A172 (cell line): ENCODE measurements at regions not wholly inside any gene's neighbourhood (a gene's known extent, or its start where the extent isn't known, plus 50 kb on each side); places are given as distances from the start of the nearest gene placed in this dataset.
A peak's percentile ranks its signal among the peaks of the same experiment; 100 is the strongest.
"Not testable (repeated sequence)": the region's sequence is repeated elsewhere in the genome, so short reads cannot be mapped to it uniquely, and the experiment has no call there.

Experiments used
- DNase-seq: peaks from one replicate; pipeline ENCODE4 v3.0.0-alpha.2; 2015; ENCODE audit warnings: low spot score

- no peak for DNase-seq
Observed at GRCh38 chr13:61916483-61916882, 500.8 kb upstream of the PCDH20 start.

DNA sequence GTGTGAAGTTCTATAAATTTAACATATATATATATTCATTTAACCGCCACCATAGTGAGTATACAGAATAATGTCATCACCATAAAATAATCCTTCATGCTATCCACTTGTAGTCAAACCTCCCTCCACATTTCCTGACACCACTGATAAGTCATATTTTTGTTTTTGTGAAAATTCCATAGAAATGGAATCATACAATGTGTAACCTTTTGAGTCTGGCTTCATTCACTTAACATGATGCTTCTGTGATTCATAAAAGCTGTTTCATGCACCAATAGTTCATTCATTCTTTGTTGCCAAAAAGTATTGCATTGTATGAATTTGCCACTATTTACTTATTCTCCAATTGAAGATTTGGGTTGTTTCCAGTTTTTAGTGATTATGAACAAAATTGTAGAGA, 497.5 kb upstream of the PCDH20 start:
- no peak for DNase-seq

GRCh38 chr13:61908906-61909615, 493.4 kb upstream of the PCDH20 start:
- DNase-seq, result no peak

DNA sequence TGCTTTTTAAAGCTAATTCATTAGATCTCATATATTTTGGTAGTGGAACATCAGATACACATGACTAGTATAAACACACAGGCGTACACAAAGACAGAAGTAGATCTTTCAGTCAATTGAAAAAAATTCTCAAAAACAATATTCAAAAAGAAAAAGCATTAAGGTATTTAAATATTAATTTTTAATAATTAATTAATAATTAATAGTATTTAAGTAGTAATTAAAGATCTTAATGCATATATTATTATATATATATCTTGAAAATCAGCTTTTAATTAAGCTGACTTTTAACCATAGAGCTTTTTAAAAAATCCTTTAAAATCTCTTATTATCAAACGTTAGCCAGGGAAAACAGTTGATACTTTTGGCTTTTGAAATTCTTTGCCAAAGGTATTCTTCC, 489.4 kb upstream of the PCDH20 start:
- no peak for DNase-seq

DNA sequence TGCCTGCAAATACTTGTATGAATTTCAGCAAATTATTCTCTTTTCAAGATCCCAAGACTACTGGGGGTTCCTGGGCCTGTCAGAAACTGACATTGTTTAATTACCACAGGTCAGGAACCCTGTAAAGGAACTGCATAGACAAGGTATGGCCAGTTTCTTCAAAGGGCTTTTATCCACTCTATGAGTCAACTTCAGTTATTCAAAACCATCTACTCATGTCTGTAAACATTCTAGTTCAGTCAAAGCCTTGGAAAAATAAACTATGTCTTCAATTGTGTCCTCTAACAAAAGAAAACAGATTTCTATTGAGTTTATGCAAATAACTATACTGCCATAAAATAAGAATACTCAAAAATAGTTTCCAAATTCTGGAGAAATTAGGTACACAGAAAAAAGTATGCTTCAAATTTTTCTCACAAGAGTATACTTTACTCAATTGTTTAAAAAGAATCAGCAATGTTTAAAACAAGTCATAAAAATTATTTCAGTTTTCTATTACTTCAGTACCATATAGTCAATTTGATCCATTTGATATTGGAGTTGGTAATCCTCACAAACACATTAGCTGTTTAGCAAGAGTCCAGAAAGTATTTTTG, 486.4 kb upstream of the PCDH20 start:
- no peak for DNase-seq

GRCh38 chr13:61900033-61900432, 484.4 kb upstream of the PCDH20 start:
- DNase-seq, result no peak

DNA sequence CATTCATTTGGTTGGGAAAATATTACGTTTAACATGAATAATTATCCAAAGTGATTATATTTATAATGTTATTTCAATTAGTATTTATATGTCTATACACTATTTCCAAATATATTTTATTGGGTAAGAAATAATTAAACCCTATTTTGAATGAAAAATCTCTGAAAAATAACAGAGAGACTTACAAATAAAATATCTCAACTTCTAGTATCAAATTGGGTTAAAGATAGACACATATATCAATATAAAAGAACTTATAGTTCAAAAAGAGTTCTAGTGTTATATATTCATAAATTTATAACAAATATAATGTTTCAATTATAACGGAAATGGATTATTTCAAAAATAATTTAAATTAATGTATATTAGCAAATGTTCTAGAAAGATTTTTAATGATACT, 482.6 kb upstream of the PCDH20 start:
- no peak for DNase-seq

DNA sequence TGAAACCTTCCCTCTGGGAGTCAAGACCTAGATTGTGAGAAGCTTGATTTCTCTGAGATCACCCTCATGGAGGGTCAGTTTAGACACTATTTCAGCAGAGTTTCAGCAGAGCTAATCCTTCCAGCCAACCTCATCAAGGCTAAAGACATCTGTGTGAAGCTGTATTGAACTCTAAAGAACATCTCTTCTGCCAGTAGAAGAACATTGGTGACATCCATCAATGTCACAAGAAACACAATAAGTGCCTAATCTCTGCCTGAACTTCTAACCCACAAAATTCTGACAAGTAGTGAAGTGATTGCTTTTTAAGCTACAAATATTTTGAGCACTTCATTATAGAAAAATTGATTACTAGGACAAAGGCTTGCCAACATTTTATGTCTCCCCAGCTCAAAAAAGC, 475.8 kb upstream of the PCDH20 start:
- DNase-seq, result no peak

DNA sequence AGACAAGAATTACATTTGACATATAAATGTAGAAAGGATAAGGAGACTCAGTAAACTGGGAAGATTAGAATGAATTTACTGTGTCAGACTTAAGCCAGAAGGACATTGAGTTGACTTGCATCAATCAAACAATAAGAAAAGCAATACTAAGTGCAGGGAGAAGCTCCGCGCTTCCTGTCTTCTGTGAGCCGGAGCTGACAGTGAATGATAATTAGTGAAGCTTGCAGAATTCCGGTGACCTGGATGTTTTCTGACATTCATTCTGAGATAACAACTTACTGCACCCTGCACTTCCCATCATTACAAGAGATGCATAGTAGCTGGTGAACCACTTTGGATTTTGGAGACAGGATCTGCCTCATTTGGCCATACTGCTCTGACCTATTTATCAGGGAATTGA, 469.2 kb upstream of the PCDH20 start:
- DNase-seq, result no peak

- DNase-seq, result peak; percentile 41
Observed at GRCh38 chr13:61880578-61881283, 465.1 kb upstream of the PCDH20 start.

DNA sequence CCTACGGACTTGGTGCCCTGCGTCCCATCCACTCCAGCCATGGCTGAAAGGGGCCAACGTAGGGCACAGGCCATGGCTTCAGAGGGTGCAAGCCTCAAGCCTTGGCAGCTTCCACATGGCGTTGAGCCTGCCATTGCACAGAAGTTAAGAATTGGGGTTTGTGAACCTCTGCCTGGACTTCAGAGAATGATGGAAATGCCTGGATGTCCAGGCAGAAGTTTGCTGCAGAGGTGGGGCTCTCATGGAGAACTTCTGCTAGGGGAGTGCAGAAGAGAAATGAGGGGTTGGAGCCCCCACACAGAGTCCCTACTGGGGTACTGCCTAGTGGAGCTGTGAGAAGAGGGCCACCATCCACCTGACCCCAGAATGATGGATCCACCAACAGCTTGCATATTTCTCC, 462.9 kb upstream of the PCDH20 start:
- not testable (repeated sequence) for DNase-seq

DNA sequence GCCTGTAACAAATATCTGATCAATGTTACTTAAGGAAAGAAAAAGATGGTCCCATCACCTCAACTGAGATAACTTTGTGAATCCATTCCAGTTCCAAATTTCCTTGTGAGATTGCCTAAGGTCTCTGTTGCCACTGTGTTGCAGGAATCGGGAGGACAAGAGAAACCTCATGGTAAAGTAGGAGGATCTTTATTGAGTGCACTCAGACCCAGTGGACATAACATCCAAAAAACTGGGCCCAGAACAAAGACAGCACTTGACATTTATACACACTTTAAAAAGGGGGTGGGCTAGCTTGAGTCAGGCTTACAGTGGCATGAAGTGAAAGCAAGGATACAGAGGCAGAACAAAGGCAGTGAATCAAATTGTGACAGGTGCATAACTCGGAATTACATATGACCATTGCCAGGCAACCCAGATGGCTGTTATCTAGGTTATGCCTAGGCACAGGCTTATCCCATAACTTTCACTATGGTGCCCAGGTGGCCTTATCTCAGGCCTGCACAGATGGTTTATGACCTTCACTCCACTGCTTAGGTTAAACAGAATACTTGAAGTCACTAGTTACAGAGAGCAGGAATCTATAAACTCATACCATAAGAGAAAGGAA, 459.4 kb upstream of the PCDH20 start:
- no peak for DNase-seq

DNA sequence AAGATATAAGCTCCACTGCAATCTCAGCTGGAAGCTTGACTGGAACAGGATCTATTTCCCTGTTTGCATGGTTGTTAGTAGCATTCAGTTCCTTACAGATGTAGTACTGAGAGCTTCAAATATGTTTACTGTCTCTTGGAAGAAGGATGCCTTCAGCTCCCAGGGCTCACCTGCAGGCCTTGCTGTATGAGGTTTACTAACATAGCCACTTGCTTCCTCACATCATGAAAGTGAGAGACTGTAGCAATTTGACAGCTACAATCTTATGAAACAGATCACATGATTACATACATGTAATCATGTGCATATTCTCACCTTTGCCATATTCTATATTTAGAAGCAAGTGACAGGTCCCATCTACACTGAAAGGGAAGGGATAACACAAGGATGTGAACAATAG, 458.1 kb upstream of the PCDH20 start:
- DNase-seq, result no peak

DNA sequence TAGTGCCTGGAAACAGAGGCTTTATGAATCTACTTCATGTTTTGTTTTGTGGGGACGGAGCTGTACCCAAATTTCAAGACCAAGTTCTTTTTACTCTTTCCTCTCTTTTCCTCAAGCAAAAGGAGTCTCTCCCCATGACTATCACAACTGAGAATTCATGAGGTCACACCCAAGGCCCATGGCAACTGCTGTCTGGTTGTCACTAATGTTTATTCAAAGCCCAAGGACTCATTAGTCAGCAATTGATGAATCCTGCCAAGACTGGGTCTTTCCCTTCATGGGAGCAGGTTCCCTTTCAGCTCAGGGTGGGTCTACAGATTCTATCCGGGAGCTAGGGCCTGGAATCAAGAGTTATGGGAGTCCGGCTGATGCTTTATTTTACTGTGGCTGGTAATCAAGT, 441.5 kb upstream of the PCDH20 start:
- no peak for DNase-seq

- no peak for DNase-seq
Observed at GRCh38 chr13:61852116-61852619, 436.5 kb upstream of the PCDH20 start.

DNA sequence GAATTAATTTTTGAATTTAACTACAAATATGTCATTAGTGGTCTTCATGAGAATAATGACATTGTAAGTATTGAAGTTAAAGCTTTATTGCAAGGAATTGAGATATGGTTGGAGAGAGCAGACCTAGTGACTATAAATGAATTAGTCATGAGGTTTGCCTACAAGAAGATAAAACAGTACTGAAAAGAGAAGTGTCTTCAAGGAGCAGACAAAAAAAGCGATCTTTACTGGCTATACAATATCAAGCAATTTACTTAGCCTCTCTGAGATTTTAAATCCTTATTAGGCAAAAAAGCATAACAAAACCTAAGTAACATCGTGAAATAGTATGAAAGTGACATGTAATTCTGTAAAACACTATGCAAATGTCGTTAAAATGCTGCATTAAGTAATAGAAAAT, 435.1 kb upstream of the PCDH20 start:
- no peak for DNase-seq

- DNase-seq, result no peak
Observed at GRCh38 chr13:61838568-61838967, 422.9 kb upstream of the PCDH20 start.

- DNase-seq, result no peak
Observed at GRCh38 chr13:61833228-61833627, 417.6 kb upstream of the PCDH20 start.

- no peak for DNase-seq
Observed at GRCh38 chr13:61831026-61831425, 415.4 kb upstream of the PCDH20 start.

- no peak for DNase-seq
Observed at GRCh38 chr13:61830475-61830874, 414.8 kb upstream of the PCDH20 start.

DNA sequence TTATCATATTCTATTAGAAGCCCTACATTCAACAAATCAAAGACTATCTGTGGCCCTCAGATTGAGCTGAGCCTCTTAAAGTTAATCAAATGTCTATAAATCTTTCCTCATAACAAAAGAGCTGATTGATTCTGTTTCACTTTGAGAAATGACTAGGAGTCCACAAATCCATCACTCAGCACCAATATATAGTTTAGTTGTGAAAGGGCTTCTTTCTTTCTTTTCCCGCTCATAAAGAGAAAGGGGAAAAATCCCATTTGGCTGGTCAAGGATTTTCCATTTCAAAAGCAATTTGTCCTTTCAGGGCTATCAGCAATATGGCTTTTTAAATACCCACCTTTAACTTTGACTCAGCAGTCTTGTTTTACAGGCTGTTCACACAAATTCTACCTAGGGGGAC, 408.5 kb upstream of the PCDH20 start:
- no peak for DNase-seq

DNA sequence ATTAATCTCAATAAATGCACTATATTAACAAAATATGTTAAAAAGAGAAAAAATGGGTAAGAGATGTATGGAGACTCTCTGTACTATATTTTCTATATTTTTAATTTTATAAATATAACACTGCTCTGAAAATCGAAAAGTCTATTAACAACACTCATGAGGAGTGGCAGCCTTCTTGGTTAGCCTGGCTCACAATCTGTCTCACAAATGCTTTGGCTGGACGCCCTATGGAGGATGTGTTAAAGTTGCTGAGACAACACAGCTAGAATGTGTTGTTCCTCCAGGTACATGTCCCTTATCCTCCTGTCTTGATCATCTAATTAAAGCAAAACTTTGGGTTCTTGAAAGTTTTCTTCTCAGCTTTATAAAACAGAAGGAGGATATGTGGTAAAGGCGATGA, 396.6 kb upstream of the PCDH20 start:
- no peak for DNase-seq

DNA sequence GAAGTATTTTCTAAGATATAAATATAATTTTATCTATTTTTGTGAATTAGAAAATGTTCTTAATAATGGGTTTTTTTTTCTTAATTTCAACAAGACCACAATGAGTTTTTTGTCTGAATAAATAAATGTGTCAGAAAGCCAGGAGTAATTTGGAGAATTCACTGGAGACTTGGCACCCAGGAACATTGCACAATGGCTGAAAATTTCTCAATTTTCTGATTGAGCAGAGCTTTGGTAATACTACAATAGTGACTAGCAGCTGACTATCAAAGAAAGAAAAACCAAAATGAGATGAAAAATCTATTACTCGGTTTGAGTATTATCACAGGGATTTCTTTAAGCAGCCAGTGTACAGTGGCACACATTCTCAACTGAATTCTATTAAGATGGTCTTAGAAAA, 394.4 kb upstream of the PCDH20 start:
- no peak for DNase-seq
